HG03354 (cell line): ENCODE measurements at regions not wholly inside any gene's neighbourhood (a gene's known extent, or its start where the extent isn't known, plus 50 kb on each side); places are given as distances from the start of the nearest gene placed in this dataset.

ENCODE experiments used
- ATAC-seq: cut with Tn5 transposase; IDR thresholded peaks from one replicate; pipeline ENCODE4 v1.9.1; 2021; ENCODE audit warnings: mild to moderate bottlenecking; ENCODE audit not compliant: unreplicated experiment, poor library complexity, severe bottlenecking

DNA sequence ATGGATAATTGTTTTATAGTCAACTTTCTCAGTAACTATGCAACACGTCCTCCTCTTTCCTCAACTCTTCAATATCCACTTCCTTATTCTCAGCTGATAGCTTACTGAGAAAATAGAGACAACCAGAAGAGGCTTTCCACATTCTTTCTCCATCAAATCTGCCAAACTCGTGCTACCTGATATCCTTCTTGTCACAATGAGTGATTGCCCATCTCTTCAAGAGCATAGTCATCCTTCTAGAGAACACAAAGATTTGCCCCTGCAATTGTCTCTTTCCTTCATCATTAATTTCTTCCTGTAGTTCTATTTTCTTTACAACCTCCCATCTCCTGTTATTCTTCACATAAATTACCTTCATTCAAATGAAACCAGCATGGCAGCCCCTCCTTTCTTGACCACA lies 75.9 kb upstream of the RGS17 start:
- ATAC-seq, result no peak

DNA sequence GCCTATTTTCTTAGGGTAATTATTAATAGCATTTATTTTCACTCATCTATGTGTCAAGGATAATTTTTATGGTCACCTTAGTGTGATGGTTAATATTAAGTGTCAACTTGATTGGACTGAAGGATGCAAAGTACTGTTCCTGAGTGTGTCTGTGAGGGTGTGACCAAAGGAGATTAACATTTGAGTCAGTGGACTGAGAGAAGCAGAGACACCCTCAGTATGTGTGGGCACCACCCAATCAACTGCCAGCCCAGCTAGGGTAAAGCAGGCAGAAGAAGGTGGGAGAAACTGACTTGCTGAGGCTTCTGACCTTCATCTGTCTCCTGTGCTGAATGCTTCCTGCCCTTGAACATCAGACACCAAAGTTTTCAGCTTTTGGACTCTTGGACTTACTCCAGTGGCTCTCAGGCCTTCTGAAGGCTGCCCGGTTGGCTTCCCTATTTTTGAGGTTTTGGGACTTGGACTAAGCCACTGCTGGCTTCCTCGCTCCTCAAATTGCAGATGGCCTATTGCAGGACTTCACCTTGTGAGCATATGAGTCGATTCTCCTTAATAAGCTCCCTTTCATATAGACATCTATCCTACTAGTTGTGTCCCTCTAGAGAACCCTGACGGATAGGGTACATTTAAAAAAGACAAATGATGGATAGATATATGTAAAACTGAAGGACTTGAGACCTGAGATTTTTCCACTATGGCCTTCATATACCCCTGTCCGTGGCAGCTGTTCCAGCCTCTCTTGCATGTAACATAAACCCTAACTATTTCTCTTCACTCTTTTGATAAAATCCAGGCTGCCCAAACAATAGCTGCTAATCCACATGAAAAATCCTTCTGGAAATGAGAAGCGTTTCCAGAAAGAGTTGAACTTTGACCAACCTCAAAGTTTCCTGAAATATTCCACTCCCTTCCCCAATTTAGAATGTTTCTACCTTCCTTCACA lies 62.1 kb upstream of the RGS17 start:
- no peak for ATAC-seq

DNA sequence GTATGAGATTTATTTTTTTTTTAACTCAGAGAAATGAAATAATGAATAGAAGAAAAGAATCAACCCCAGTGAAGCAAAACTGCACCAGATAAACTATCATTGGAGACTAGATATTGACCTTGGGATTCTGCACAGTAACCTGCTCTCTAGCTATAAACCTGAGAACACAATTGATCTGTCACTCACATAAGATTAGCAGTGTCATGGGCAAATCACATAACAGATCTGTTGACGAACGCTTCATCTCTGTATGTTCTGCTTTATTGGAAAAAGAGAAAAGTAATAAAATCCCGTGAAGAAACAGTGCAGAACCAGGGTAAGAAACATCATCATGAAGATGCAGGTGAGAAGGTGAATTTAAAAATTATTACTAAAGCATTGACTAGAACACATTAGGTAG lies 52.8 kb upstream of the RGS17 start:
- no peak for ATAC-seq
